ENCODE measurements at regions not wholly inside any gene's neighbourhood (a gene's known extent, or its start where the extent isn't known, plus 50 kb on each side); places are given as distances from the start of the nearest gene placed in this dataset.
"Not testable (repeated sequence)": the region's sequence is repeated elsewhere in the genome, so short reads cannot be mapped to it uniquely, and the experiment has no call there.

DNA sequence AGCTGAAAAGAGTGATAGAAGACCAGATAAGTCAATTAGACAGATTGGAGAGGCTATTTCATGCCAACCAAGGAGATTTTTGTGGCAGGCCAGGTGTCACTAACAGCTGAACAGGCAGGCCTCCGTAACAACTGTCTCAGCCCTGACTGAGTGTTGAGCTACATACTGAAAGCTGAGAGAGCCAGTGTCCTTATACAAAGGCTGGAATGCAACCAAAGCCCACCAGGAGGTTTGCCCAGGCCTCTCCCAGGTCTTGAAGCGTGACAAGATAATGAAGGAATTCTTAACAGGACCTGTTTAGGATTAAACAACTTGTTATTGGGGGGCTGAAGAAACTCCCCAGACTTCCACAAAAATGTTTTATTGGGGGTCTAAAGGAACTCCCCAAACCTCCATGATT lies 290.2 kb upstream of the FRG1 start:
- TF ChIP-seq, protein P1, sequence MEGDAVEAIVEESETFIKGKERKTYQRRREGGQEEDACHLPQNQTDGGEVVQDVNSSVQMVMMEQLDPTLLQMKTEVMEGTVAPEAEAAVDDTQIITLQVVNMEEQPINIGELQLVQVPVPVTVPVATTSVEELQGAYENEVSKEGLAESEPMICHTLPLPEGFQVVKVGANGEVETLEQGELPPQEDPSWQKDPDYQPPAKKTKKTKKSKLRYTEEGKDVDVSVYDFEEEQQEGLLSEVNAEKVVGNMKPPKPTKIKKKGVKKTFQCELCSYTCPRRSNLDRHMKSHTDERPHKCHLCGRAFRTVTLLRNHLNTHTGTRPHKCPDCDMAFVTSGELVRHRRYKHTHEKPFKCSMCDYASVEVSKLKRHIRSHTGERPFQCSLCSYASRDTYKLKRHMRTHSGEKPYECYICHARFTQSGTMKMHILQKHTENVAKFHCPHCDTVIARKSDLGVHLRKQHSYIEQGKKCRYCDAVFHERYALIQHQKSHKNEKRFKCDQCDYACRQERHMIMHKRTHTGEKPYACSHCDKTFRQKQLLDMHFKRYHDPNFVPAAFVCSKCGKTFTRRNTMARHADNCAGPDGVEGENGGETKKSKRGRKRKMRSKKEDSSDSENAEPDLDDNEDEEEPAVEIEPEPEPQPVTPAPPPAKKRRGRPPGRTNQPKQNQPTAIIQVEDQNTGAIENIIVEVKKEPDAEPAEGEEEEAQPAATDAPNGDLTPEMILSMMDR (IDR thresholded peaks at IDR 0.05): not testable (repeated sequence)
- TF ChIP-seq POLR2AphosphoS5, POLR2A, EP300 (IDR thresholded peaks at IDR 0.05): not testable (repeated sequence)
